ENCODE measurements at regions not wholly inside any gene's neighbourhood (a gene's known extent, or its start where the extent isn't known, plus 50 kb on each side); places are given as distances from the start of the nearest gene placed in this dataset.

- no peak for DNase-seq (ENCODE audit: low read depth)
These were observed 442.2 kb upstream of the CLINT1 start for GRCh38 chr5:158301186-158301585.

GRCh38 chr5:158300256-158300655 is 441.3 kb upstream of the CLINT1 start:
- DNase-seq (ENCODE audit: low read depth): no peak

- no peak for DNase-seq (ENCODE audit: low read depth)
These were observed 438.1 kb upstream of the CLINT1 start for GRCh38 chr5:158297002-158297527.

- DNase-seq (ENCODE audit: low read depth): no peak
These were observed 435.8 kb upstream of the CLINT1 start for GRCh38 chr5:158294701-158295100.

GRCh38 chr5:158292981-158293380 is 434.0 kb upstream of the CLINT1 start:
- no peak for DNase-seq (ENCODE audit: low read depth)

GRCh38 chr5:158289967-158290366 is 431.0 kb upstream of the CLINT1 start:
- DNase-seq (ENCODE audit: low read depth): no peak

- DNase-seq (ENCODE audit: low read depth): no peak
These were observed 429.3 kb upstream of the CLINT1 start for GRCh38 chr5:158288272-158288657.

GRCh38 chr5:158287643-158288271 is 428.8 kb upstream of the CLINT1 start:
- DNase-seq (ENCODE audit: low read depth): no peak

GRCh38 chr5:158286827-158287226 is 427.9 kb upstream of the CLINT1 start:
- no peak for DNase-seq (ENCODE audit: low read depth)

GRCh38 chr5:158285698-158286097 is 426.8 kb upstream of the CLINT1 start:
- no peak for DNase-seq (ENCODE audit: low read depth)

GRCh38 chr5:158284242-158284641 is 425.3 kb upstream of the CLINT1 start:
- no peak for DNase-seq (ENCODE audit: low read depth)

- no peak for DNase-seq (ENCODE audit: low read depth)
These were observed 424.5 kb upstream of the CLINT1 start for GRCh38 chr5:158283397-158283796.

- no peak for DNase-seq (ENCODE audit: low read depth)
These were observed 419.4 kb upstream of the CLINT1 start for GRCh38 chr5:158278216-158278925.

- no peak for DNase-seq (ENCODE audit: low read depth)
These were observed 418.3 kb upstream of the CLINT1 start for GRCh38 chr5:158277276-158277675.

GRCh38 chr5:158276692-158277091 is 417.7 kb upstream of the CLINT1 start:
- DNase-seq (ENCODE audit: low read depth): no peak

- no peak for DNase-seq (ENCODE audit: low read depth)
These were observed 416.6 kb upstream of the CLINT1 start for GRCh38 chr5:158275511-158275910.

GRCh38 chr5:158273035-158273434 is 414.1 kb upstream of the CLINT1 start:
- DNase-seq (ENCODE audit: low read depth): no peak

GRCh38 chr5:158272409-158272808 is 413.5 kb upstream of the CLINT1 start:
- DNase-seq (ENCODE audit: low read depth): no peak

- DNase-seq (ENCODE audit: low read depth): no peak
These were observed 412.1 kb upstream of the CLINT1 start for GRCh38 chr5:158270996-158271554.

GRCh38 chr5:158268286-158268685 is 409.3 kb upstream of the CLINT1 start:
- no peak for DNase-seq (ENCODE audit: low read depth)

GRCh38 chr5:158267228-158267627 is 408.3 kb upstream of the CLINT1 start:
- DNase-seq (ENCODE audit: low read depth): no peak

- DNase-seq (ENCODE audit: low read depth): no peak
These were observed 407.2 kb upstream of the CLINT1 start for GRCh38 chr5:158265931-158266700.

GRCh38 chr5:158265346-158265745 is 406.4 kb upstream of the CLINT1 start:
- no peak for DNase-seq (ENCODE audit: low read depth)

All from stimulated activated CD8-positive, alpha-beta memory T cell treated with anti-CD3 and anti-CD28 coated beads, Interleukin-12 subunit alpha, Interleukin-12 subunit beta, amount 100 ng/mL, for 1 hour (primary cell).